ENCODE measurements at regions not wholly inside any gene's neighbourhood (a gene's known extent, or its start where the extent isn't known, plus 50 kb on each side); places are given as distances from the start of the nearest gene placed in this dataset.

DNA sequence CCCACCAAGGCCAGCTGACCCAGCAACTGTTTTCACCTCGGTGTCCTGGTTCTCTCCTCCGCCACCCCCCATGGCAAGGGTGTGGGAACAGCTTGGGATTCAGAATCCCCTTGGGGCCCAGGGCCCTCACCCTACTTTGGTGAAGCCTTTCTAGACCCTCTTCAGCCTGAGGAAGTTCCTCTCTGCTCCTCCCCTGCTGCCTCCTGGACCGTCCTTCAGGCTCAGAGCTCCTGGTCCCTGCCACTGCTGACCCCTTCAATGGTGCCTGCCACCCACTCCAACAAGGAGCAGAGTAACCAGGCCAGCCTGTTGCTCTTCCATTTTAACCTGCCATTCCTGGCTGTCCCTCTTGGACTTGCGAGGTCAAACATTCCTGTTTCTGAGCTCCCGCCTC, 72.0 kb upstream of the SMNDC1 start:
- in situ Hi-C loops (cut with MboI; ENCODE audit: low pct_ligation_motif_present in 1 of 4, low pct_unique_long_range_greater_than_20kb in 1 of 4, low sequenced_read_pairs in 3 of 4) (no loop called here), intact Hi-C loops (cut with DNase I; ENCODE audit: low total_unique reads) (no loop called here)
- Histone ChIP-seq H3K27ac (no peak overlapping the region), H3K27me3 (no peaks in the 10 kb centered on the region), H3K36me3 (no peaks in the 10 kb centered on the region), H3K4me3 (no peak overlapping the region), H3K4me1 (no peaks in the 10 kb centered on the region), H3K9me3 (no peaks in the 10 kb centered on the region)
- DNase-seq: no peak
- TF ChIP-seq EP300 (IDR thresholded peaks at IDR 0.05; ENCODE audit: low read depth): no peak
- no peak for TF ChIP-seq POLR2A (IDR thresholded peaks at IDR 0.05)
- TF ChIP-seq POLR2AphosphoS5 (IDR thresholded peaks at IDR 0.05): no peak
- TF ChIP-seq, protein P1, sequence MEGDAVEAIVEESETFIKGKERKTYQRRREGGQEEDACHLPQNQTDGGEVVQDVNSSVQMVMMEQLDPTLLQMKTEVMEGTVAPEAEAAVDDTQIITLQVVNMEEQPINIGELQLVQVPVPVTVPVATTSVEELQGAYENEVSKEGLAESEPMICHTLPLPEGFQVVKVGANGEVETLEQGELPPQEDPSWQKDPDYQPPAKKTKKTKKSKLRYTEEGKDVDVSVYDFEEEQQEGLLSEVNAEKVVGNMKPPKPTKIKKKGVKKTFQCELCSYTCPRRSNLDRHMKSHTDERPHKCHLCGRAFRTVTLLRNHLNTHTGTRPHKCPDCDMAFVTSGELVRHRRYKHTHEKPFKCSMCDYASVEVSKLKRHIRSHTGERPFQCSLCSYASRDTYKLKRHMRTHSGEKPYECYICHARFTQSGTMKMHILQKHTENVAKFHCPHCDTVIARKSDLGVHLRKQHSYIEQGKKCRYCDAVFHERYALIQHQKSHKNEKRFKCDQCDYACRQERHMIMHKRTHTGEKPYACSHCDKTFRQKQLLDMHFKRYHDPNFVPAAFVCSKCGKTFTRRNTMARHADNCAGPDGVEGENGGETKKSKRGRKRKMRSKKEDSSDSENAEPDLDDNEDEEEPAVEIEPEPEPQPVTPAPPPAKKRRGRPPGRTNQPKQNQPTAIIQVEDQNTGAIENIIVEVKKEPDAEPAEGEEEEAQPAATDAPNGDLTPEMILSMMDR (IDR thresholded peaks at IDR 0.05): no peak
- 64 to 85% methylated on average over 2 to 5 of the region's 5 CpGs for WGBS, 2 donors (ENCODE audit: low coverage in 1 of 2)

GRCh38 chr10:110378006-110378405, 73.3 kb upstream of the SMNDC1 start:
- TF ChIP-seq EP300 (IDR thresholded peaks at IDR 0.05; ENCODE audit: low read depth): no peak
- TF ChIP-seq, protein P1 (IDR thresholded peaks at IDR 0.05): no peak
- TF ChIP-seq POLR2A (IDR thresholded peaks at IDR 0.05): no peak
- TF ChIP-seq POLR2AphosphoS5 (IDR thresholded peaks at IDR 0.05): no peak
- Histone ChIP-seq H3K36me3 (no peaks in the 10 kb centered on the region), H3K4me1 (no peaks in the 10 kb centered on the region), H3K27ac (no peak overlapping the region), H3K9me3 (no peaks in the 10 kb centered on the region), H3K27me3 (no peaks in the 10 kb centered on the region), H3K4me3 (no peak overlapping the region)
- 75 to 80% methylated on average over 1 to 4 of the region's 4 CpGs for WGBS, 2 donors (ENCODE audit: low coverage in 1 of 2)
- DNase-seq: no peak
- in situ Hi-C loops (cut with MboI; ENCODE audit: low pct_ligation_motif_present in 1 of 4, low pct_unique_long_range_greater_than_20kb in 1 of 4, low sequenced_read_pairs in 3 of 4): no loop called here
- intact Hi-C loops (cut with DNase I; ENCODE audit: low total_unique reads): no loop called here

GRCh38 chr10:110378533-110379108, 73.9 kb upstream of the SMNDC1 start:
- DNase-seq: no peak
- no peaks in the 10 kb centered on the region for H3K27me3 ChIP-seq
- no peak overlapping the region for H3K4me3 ChIP-seq
- TF ChIP-seq EP300 (IDR thresholded peaks at IDR 0.05; ENCODE audit: low read depth) (no peak), POLR2A (IDR thresholded peaks at IDR 0.05) (no peak)
- H3K9me3 ChIP-seq: no peaks in the 10 kb centered on the region
- no peaks in the 10 kb centered on the region for H3K36me3 ChIP-seq
- H3K4me1 ChIP-seq: no peaks in the 10 kb centered on the region
- 85 to 92% methylated on average over 6 of the region's 6 CpGs for WGBS, 2 donors (ENCODE audit: low coverage in 1 of 2)
- intact Hi-C loops (cut with DNase I; ENCODE audit: low total_unique reads) (no loop called here), in situ Hi-C loops (cut with MboI; ENCODE audit: low pct_ligation_motif_present in 1 of 4, low pct_unique_long_range_greater_than_20kb in 1 of 4, low sequenced_read_pairs in 3 of 4) (no loop called here)
- H3K27ac ChIP-seq: no peak overlapping the region

GRCh38 chr10:110379831-110380230, 75.1 kb upstream of the SMNDC1 start:
- no peak overlapping the region for H3K27ac ChIP-seq

More at GRCh38 chr10:110379831-110380230, 75.1 kb upstream of the SMNDC1 start:
- 52 to 59% methylated on average over 2 of the region's 2 CpGs for WGBS, 2 donors (ENCODE audit: low coverage in 1 of 2)
- Histone ChIP-seq H3K9me3 (no peaks in the 10 kb centered on the region), H3K4me1 (no peaks in the 10 kb centered on the region), H3K27me3 (no peaks in the 10 kb centered on the region), H3K36me3 (no peaks in the 10 kb centered on the region), H3K4me3 (no peak overlapping the region)
- intact Hi-C loops (cut with DNase I; ENCODE audit: low total_unique reads): no loop called here
- no peak for DNase-seq
- TF ChIP-seq POLR2A (IDR thresholded peaks at IDR 0.05) (no peak), EP300 (IDR thresholded peaks at IDR 0.05; ENCODE audit: low read depth) (no peak), POLR2AphosphoS5 (IDR thresholded peaks at IDR 0.05) (no peak)
- TF ChIP-seq, protein P1 (IDR thresholded peaks at IDR 0.05): no peak
- in situ Hi-C loops (cut with MboI; ENCODE audit: low pct_ligation_motif_present in 1 of 4, low pct_unique_long_range_greater_than_20kb in 1 of 4, low sequenced_read_pairs in 3 of 4): no loop called here
